Endothelial cell of umbilical vein (primary cell): ENCODE measurements at regions not wholly inside any gene's neighbourhood (a gene's known extent, or its start where the extent isn't known, plus 50 kb on each side); places are given as distances from the start of the nearest gene placed in this dataset.

Experiments
- BruUV-seq: library from RNA; stranded (reverse); fragments of 400-500 nt; replicated peaks from 2 replicates; lab custom pipeline; 2021; lab: Mats Ljungman, UMichigan
- CTCF ChIA-PET: fragments of 300-600, 350-600 bp; sonication (Branson Sonifier 250); formaldehyde crosslinking; loops from one replicate; lab custom pipeline; 2021; ENCODE audit warnings: antibody characterized with exemption, inconsistent platforms; lab: Charles Lee
- POLR2A ChIA-PET: fragments of 300-600, 350-600 bp; sonication (Branson Sonifier 250); formaldehyde crosslinking; loops from one replicate; lab custom pipeline; 2021; ENCODE audit warnings: antibody characterized with exemption, inconsistent platforms; lab: Charles Lee
- DNase-seq: peaks from one replicate; pipeline ENCODE4 v3.0.0-alpha.2; 2011; ENCODE audit warnings: low read depth, low spot score
- FAIRE-seq: peaks from 2 replicates; lab custom pipeline; 2011; peaks lifted over from hg19 to GRCh38; lab: Jason Lieb, UNC
- H2AFZ ChIP-seq: 2 replicates; pipeline ENCODE4 v1.6.0; 2012; ENCODE audit warnings: low read depth, low read length, control low read depth, inconsistent platforms
- H3K27ac ChIP-seq: 2 replicates; pipeline ENCODE4 v1.5.1; 2011; ENCODE audit warnings: low read depth, mild to moderate bottlenecking, control low read depth, low read length, moderate library complexity; ENCODE audit not compliant: insufficient read depth
- H3K27me3 ChIP-seq, 2 experiments: 2 replicates each; pipeline versions ENCODE4 v1.6.0 to v1.6.1; 2011; ENCODE audit warnings: low read length in 2 of 2, mixed read lengths in 1 of 2; ENCODE audit not compliant: control insufficient read depth in 2 of 2, insufficient read depth in 2 of 2
- H3K36me3 ChIP-seq, 2 experiments: 2 replicates in 1 of 2; 3 replicates in 1 of 2; pipeline ENCODE4 v1.5.1; 2011; ENCODE audit warnings: low read length in 2 of 2, mild to moderate bottlenecking in 1 of 2, moderate library complexity in 1 of 2; ENCODE audit not compliant: control insufficient read depth in 2 of 2, insufficient read depth in 2 of 2; ENCODE audit errors: extremely low read depth in 1 of 2
- H3K4me1 ChIP-seq: 3 replicates; pipeline ENCODE4 v1.5.1; 2011; ENCODE audit warnings: mild to moderate bottlenecking, low read length; ENCODE audit not compliant: control insufficient read depth, insufficient read depth; ENCODE audit errors: extremely low read depth
- H3K4me2 ChIP-seq: 2 replicates; pipeline ENCODE4 v1.6.1; 2011; ENCODE audit warnings: low read length, control low read depth, mixed read lengths; ENCODE audit not compliant: insufficient read depth
- H3K4me3 ChIP-seq, 3 experiments: fragments of 200-600 bp in 1 of 3; sonication (generic), shearing (Covaris generic) in 1 of 3; replicated peaks in 1 of 3; 2 replicates each; pipeline ENCODE4 v1.5.1; 2011 to 2016; ENCODE audit warnings: control low read depth in 3 of 3, low read length in 3 of 3, mild to moderate bottlenecking in 2 of 3, inconsistent platforms in 1 of 3, low read depth in 1 of 3, moderate library complexity in 1 of 3; ENCODE audit not compliant: insufficient read depth in 1 of 3
- H3K79me2 ChIP-seq: 2 replicates; pipeline ENCODE4 v1.6.0; 2012; ENCODE audit warnings: low read length, inconsistent platforms; ENCODE audit not compliant: control insufficient read depth, insufficient read depth
- H3K9ac ChIP-seq: replicated peaks from 2 replicates; pipeline ENCODE3; 2011; ENCODE audit warnings: low read length, control low read depth; ENCODE audit not compliant: insufficient read depth; ENCODE audit errors: extremely low read depth
- H3K9me1 ChIP-seq: replicated peaks from 3 replicates; pipeline ENCODE4 v1.6.0; 2011; ENCODE audit warnings: mild to moderate bottlenecking, low read length; ENCODE audit not compliant: control insufficient read depth, insufficient read depth; ENCODE audit errors: extremely low read depth
- H3K9me3 ChIP-seq: replicated peaks from 2 replicates; pipeline ENCODE4 v1.5.1; 2012; ENCODE audit warnings: low read length, inconsistent platforms; ENCODE audit not compliant: control insufficient read depth, insufficient read depth
- H4K20me1 ChIP-seq: replicated peaks from 2 replicates; pipeline ENCODE3; 2011; ENCODE audit warnings: mild to moderate bottlenecking, low read length; ENCODE audit not compliant: control insufficient read depth, insufficient read depth; ENCODE audit errors: extremely low read depth
- EZH2 ChIP-seq: IDR thresholded peaks from 2 replicates; pipeline ENCODE4 v1.6.1; 2012; ENCODE audit warnings: borderline replicate concordance, low read depth, mild to moderate bottlenecking, moderate library complexity, low read length, inconsistent platforms; ENCODE audit not compliant: severe bottlenecking
- FOS ChIP-seq: IDR thresholded peaks from 2 replicates; pipeline ENCODE4 v1.6.1; 2011; ENCODE audit warnings: mild to moderate bottlenecking, low read length, moderate library complexity, borderline replicate concordance; ENCODE audit not compliant: insufficient read depth
- GATA2 ChIP-seq: IDR thresholded peaks from 2 replicates; pipeline ENCODE4 v1.7.0; 2011; ENCODE audit warnings: low read depth, mild to moderate bottlenecking, moderate library complexity, mixed read lengths, low read length; ENCODE audit not compliant: insufficient read length, insufficient read depth
- JUN ChIP-seq: IDR thresholded peaks from 2 replicates; pipeline ENCODE4 v1.6.1; 2011; ENCODE audit warnings: borderline replicate concordance, low read depth; ENCODE audit not compliant: insufficient read length, insufficient read depth
- MYC ChIP-seq: IDR thresholded peaks from one replicate; pipeline ENCODE4 v1.6.1; 2011; ENCODE audit warnings: mild to moderate bottlenecking, low read depth, low read length
- POLR2A ChIP-seq: IDR thresholded peaks from 2 replicates; pipeline ENCODE4 v1.6.1; 2012; ENCODE audit warnings: low read depth, mild to moderate bottlenecking, control low read depth, low read length
- POLR2AphosphoS5 ChIP-seq: IDR thresholded peaks from 2 replicates; pipeline ENCODE4 v1.6.1; 2012; ENCODE audit warnings: low read depth, mild to moderate bottlenecking, control low read depth, low read length, moderate library complexity; ENCODE audit not compliant: insufficient read depth
- dilution Hi-C: fragments of 300-500 bp; cut with MboI; formaldehyde crosslinking; loops from one replicate; pipeline ENCODE4 v1.15.0; 2019; ENCODE audit warnings: low sequenced_read_pairs; ENCODE audit not compliant: extremely low pct_ligation_motif_present
- intact Hi-C: fragments of 100-400 bp; cut with micrococcal nuclease; formaldehyde crosslinking; loops from one replicate; pipeline ENCODE4 v1.10.0; 2022
- TF ChIP-seq, protein P1 (sequence below), 2 donors: IDR thresholded peaks; 1 replicate in 1 of 2; 2 replicates in 1 of 2; pipeline ENCODE4 v1.5.1; 2011; ENCODE audit warnings: low read length in 2 of 2, mild to moderate bottlenecking in 2 of 2, moderate library complexity in 2 of 2, control low read depth in 1 of 2, inconsistent platforms in 1 of 2, low read depth in 1 of 2; ENCODE audit not compliant: insufficient read depth in 1 of 2; ENCODE audit errors: extremely low read depth in 1 of 2
- TF ChIP-seq, protein P2 (sequence below): IDR thresholded peaks from 2 replicates; pipeline ENCODE4 v1.6.1; 2011; ENCODE audit not compliant: insufficient read depth, insufficient read length

DNA sequence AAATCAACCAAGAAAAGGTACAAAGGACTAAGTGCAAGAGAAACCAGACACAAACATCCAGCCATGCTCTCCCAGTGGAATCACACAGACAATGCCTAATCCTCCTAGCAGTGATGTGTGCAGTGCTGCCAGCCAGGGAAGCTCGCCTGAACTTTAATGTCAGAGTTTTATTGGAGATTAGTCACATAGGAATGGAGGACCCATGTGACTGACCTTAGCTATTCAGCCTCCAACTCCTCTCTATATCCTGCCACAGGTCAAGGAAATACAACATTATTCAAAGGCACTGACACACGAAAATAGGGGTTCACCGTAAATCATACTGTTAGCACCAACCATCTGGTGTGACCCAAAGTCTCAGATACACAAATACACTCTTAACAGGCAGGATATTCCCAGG is 684.6 kb downstream of the DOK5 start:
- FAIRE-seq, result no peak
- TF ChIP-seq JUN (no peak), GATA2 (no peak), MYC (no peak), EZH2 (no peak), FOS (no peak), POLR2A (no peak), POLR2AphosphoS5 (no peak)
- TF ChIP-seq, protein P1, sequence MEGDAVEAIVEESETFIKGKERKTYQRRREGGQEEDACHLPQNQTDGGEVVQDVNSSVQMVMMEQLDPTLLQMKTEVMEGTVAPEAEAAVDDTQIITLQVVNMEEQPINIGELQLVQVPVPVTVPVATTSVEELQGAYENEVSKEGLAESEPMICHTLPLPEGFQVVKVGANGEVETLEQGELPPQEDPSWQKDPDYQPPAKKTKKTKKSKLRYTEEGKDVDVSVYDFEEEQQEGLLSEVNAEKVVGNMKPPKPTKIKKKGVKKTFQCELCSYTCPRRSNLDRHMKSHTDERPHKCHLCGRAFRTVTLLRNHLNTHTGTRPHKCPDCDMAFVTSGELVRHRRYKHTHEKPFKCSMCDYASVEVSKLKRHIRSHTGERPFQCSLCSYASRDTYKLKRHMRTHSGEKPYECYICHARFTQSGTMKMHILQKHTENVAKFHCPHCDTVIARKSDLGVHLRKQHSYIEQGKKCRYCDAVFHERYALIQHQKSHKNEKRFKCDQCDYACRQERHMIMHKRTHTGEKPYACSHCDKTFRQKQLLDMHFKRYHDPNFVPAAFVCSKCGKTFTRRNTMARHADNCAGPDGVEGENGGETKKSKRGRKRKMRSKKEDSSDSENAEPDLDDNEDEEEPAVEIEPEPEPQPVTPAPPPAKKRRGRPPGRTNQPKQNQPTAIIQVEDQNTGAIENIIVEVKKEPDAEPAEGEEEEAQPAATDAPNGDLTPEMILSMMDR (IDR thresholded peaks at IDR 0.05; ENCODE audit: extremely low read depth in 1 of 2, insufficient read depth in 1 of 2, low read depth in 1 of 2, low read length in 2 of 2), result no peak
- TF ChIP-seq, protein P2, sequence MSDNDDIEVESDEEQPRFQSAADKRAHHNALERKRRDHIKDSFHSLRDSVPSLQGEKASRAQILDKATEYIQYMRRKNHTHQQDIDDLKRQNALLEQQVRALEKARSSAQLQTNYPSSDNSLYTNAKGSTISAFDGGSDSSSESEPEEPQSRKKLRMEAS, result no peak
- H2AFZ ChIP-seq, result no peak overlapping the region

More for the DNA sequence above, 684.6 kb downstream of the DOK5 start:
- Histone ChIP-seq H3K27me3 (no peaks in the 10 kb centered on the region), H3K9ac (no peak overlapping the region), H3K4me1 (no peaks in the 10 kb centered on the region), H3K4me3 (no peak overlapping the region), H3K9me3 (no peaks in the 10 kb centered on the region), H3K9me1 (no peaks in the 10 kb centered on the region), H3K79me2 (no peaks in the 10 kb centered on the region), H3K27ac (no peak overlapping the region), H4K20me1 (no peaks in the 10 kb centered on the region), H3K36me3 (no peaks in the 10 kb centered on the region), H3K4me2 (no peak overlapping the region)
- dilution Hi-C loops (no loop called here), intact Hi-C loops (no loop called here)
- POLR2A ChIA-PET, result no interaction called here
- no peak for DNase-seq
- no TSS peak for BruUV-seq
- CTCF ChIA-PET, result no interaction called here
